CD4-positive, alpha-beta T cell treated with Interleukin-6 for 4 hours (primary cell): ENCODE measurements at regions not wholly inside any gene's neighbourhood (a gene's known extent, or its start where the extent isn't known, plus 50 kb on each side); places are given as distances from the start of the nearest gene placed in this dataset.

Experiments used
- DNase-seq: peaks from one replicate; pipeline ENCODE4 v3.0.0-alpha.2; 2020; ENCODE audit warnings: mixed read lengths

GRCh38 chr7:25638590-25639244 is 410.4 kb upstream of the NPVF start:
- DNase-seq, result no peak

GRCh38 chr7:25642849-25643248 is 414.6 kb upstream of the NPVF start:
- DNase-seq, result no peak

- DNase-seq, result no peak
These were observed 415.0 kb upstream of the NPVF start for GRCh38 chr7:25643286-25643685.

GRCh38 chr7:25643770-25644394 is 415.6 kb upstream of the NPVF start:
- DNase-seq, result no peak

- DNase-seq, result no peak
These were observed 418.6 kb upstream of the NPVF start for GRCh38 chr7:25646726-25647413.

GRCh38 chr7:25647872-25648271 is 419.6 kb upstream of the NPVF start:
- no peak for DNase-seq

GRCh38 chr7:25652366-25652765 is 424.1 kb upstream of the NPVF start:
- no peak for DNase-seq

GRCh38 chr7:25653384-25653783 is 425.1 kb upstream of the NPVF start:
- DNase-seq, result no peak

- DNase-seq, result no peak
These were observed 427.8 kb upstream of the NPVF start for GRCh38 chr7:25656071-25656470.

GRCh38 chr7:25656581-25657026 is 428.3 kb upstream of the NPVF start:
- DNase-seq, result no peak

- DNase-seq, result no peak
These were observed 430.1 kb upstream of the NPVF start for GRCh38 chr7:25658375-25658774.

- no peak for DNase-seq
These were observed 431.6 kb upstream of the NPVF start for GRCh38 chr7:25659841-25660240.

- no peak for DNase-seq
These were observed 434.8 kb upstream of the NPVF start for GRCh38 chr7:25662841-25663800.

GRCh38 chr7:25663877-25664276 is 435.6 kb upstream of the NPVF start:
- DNase-seq, result no peak

GRCh38 chr7:25664593-25664992 is 436.3 kb upstream of the NPVF start:
- DNase-seq, result no peak

GRCh38 chr7:25665374-25665773 is 437.1 kb upstream of the NPVF start:
- no peak for DNase-seq

GRCh38 chr7:25665903-25666670 is 437.8 kb upstream of the NPVF start:
- no peak for DNase-seq

GRCh38 chr7:25666671-25667060 is 438.4 kb upstream of the NPVF start:
- no peak for DNase-seq

- DNase-seq, result no peak
These were observed 441.0 kb upstream of the NPVF start for GRCh38 chr7:25669281-25669781.

GRCh38 chr7:25669961-25670841 is 441.9 kb upstream of the NPVF start:
- no peak for DNase-seq

- no peak for DNase-seq
These were observed 442.8 kb upstream of the NPVF start for GRCh38 chr7:25671111-25671510.
